ENCODE measurements at regions not wholly inside any gene's neighbourhood (a gene's known extent, or its start where the extent isn't known, plus 50 kb on each side); places are given as distances from the start of the nearest gene placed in this dataset.

- DNase-seq (ENCODE audit: low read depth in 1 of 2, low spot score in 1 of 2): no peak
- Histone ChIP-seq H3K27me3 (ENCODE audit: insufficient read depth, poor library complexity, severe bottlenecking) (no peaks in the 10 kb centered on the region), H3K4me3 (replicated peaks; ENCODE audit: insufficient read depth, low read length) (no peak overlapping the region), H3K27ac (replicated peaks) (no peak overlapping the region)
- TF ChIP-seq CTCF (IDR thresholded peaks at IDR 0.05; ENCODE audit: insufficient read depth, low read length) (no peak), REST (IDR thresholded peaks at IDR 0.05; ENCODE audit: insufficient replicate concordance, low read depth) (no peak), SPI1 (IDR thresholded peaks at IDR 0.05; ENCODE audit: borderline replicate concordance, low read depth) (no peak), POLR2AphosphoS5 (IDR thresholded peaks at IDR 0.05; ENCODE audit: low read depth) (no peak), GABPA (IDR thresholded peaks at IDR 0.05; ENCODE audit: low read depth) (no peak)
Measured at GRCh38 chr16:65453646-65454045, 331.8 kb upstream of the CDH11 start.

GRCh38 chr16:65449526-65449925 is 327.7 kb upstream of the CDH11 start:
- Histone ChIP-seq H3K4me3 (replicated peaks; ENCODE audit: insufficient read depth, low read length) (no peak overlapping the region), H3K27me3 (ENCODE audit: insufficient read depth, poor library complexity, severe bottlenecking) (no peaks in the 10 kb centered on the region), H3K27ac (replicated peaks) (no peak overlapping the region)
- TF ChIP-seq GABPA (IDR thresholded peaks at IDR 0.05; ENCODE audit: low read depth) (no peak), POLR2AphosphoS5 (IDR thresholded peaks at IDR 0.05; ENCODE audit: low read depth) (no peak), SPI1 (IDR thresholded peaks at IDR 0.05; ENCODE audit: borderline replicate concordance, low read depth) (no peak), CTCF (IDR thresholded peaks at IDR 0.05; ENCODE audit: insufficient read depth, low read length) (no peak), REST (IDR thresholded peaks at IDR 0.05; ENCODE audit: insufficient replicate concordance, low read depth) (no peak)
- DNase-seq (ENCODE audit: low read depth in 1 of 2, low spot score in 1 of 2): no peak

GRCh38 chr16:65446427-65446826 is 324.6 kb upstream of the CDH11 start:
- no peak for DNase-seq (ENCODE audit: low read depth in 1 of 2, low spot score in 1 of 2)
- Histone ChIP-seq H3K4me3 (replicated peaks; ENCODE audit: insufficient read depth, low read length) (no peak overlapping the region), H3K27me3 (ENCODE audit: insufficient read depth, poor library complexity, severe bottlenecking) (no peaks in the 10 kb centered on the region), H3K27ac (replicated peaks) (no peak overlapping the region)
- TF ChIP-seq SPI1 (IDR thresholded peaks at IDR 0.05; ENCODE audit: borderline replicate concordance, low read depth): no peak
- no peak for TF ChIP-seq POLR2AphosphoS5 (IDR thresholded peaks at IDR 0.05; ENCODE audit: low read depth)
- TF ChIP-seq CTCF (IDR thresholded peaks at IDR 0.05; ENCODE audit: insufficient read depth, low read length): no peak
- no peak for TF ChIP-seq REST (IDR thresholded peaks at IDR 0.05; ENCODE audit: insufficient replicate concordance, low read depth)
- TF ChIP-seq GABPA (IDR thresholded peaks at IDR 0.05; ENCODE audit: low read depth): no peak
